GM21825 (cell line): ENCODE measurements at regions not wholly inside any gene's neighbourhood (a gene's known extent, or its start where the extent isn't known, plus 50 kb on each side); places are given as distances from the start of the nearest gene placed in this dataset.

Source experiments
- ATAC-seq: cut with Tn5 transposase; IDR thresholded peaks from one replicate; pipeline ENCODE4 v1.9.1; 2021; ENCODE audit warnings: mild to moderate bottlenecking, moderate library complexity; ENCODE audit not compliant: unreplicated experiment

DNA sequence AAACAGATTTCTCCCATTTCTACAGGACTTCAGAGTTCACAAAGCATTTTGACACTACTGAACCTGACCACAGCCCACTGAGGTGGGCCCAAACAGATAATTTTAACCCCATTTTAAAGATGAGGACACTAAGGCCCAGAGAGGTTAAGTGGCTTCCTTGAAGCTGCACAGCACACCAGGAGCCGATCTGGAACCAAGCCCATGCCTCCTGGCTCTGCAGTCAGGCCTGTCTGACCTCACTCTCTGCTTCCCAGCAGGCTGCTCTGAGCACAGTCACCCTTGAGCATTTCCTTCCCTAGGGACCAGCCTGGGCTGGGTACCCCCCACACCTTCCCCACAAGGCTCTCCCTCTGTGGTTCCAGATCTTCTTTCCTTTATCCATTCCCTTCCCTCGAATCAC is 252.2 kb downstream of the ENGASE start:
- no peak for ATAC-seq

DNA sequence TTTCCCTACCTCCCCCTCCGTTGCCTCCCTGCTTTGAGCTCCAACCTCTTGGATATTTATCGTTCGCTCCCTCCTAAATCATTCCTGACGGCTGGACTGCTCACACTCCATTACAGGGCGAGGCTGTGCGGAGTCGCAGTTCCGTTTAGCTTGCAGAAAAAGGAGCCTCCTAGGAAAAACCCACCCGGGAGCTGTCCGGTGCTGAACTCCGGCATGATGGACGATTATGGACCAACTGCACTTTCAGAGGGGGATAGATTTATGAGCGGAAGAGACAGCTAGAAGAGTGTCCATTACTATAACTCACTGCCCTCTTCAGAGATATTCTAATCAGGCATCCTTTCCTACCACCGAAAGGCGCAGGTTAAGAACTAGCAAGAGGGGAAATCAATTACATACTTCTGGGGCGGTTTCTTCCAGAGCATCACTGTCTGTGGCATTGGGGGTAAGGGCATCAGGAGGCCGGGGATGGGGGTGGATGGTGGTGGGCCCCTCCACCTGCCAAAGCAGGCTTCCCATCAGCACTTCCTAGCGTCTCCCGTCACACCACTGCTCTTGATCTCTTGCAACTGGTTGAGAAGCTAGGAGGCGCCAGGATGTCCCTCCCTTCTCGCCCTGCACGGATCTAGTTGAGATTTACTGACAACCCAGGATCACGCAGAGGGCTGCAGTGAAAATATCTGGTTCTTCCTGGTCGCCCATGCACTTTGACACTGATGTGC is 251.2 kb downstream of the ENGASE start:
- no peak for ATAC-seq

DNA sequence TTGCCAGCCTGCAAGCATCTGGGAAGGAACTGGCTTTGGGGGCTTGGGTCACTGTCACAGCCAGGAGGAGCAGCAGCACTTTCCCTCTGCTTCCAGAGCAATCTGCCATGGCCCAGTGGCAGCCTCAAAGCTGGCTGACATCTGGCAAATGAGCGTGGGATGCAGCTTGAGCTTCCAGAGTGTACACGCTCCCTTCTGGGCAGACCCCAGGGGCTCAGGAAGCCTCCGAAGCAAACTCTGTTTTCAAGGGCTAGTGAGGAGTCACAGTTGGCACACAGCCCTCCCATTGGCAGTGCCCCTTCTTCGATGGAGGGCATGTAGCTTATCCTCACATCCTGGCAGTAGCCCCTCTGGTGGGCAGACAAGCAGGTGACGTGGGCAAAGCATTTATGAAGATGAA is 249.6 kb downstream of the ENGASE start:
- ATAC-seq, result no peak

DNA sequence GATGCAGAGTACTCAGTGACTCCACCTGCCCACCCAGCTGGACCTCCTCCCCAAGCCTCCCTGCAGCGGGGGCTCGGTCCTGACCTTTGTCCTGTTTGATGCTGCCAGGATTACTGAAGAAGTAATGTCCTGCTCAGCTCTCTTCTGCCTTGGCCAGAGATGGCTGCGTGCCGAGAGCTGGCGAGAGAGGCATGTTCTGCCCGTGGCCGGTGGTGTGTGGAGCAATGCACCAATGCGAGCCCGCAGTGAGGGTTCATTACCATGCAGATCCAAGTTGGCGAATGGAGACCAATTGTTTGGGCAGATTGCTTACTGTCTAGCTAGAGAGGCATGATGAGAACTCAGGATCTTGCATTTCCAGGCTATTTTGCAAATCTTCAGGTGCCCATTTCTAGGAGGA is 248.9 kb downstream of the ENGASE start:
- no peak for ATAC-seq

DNA sequence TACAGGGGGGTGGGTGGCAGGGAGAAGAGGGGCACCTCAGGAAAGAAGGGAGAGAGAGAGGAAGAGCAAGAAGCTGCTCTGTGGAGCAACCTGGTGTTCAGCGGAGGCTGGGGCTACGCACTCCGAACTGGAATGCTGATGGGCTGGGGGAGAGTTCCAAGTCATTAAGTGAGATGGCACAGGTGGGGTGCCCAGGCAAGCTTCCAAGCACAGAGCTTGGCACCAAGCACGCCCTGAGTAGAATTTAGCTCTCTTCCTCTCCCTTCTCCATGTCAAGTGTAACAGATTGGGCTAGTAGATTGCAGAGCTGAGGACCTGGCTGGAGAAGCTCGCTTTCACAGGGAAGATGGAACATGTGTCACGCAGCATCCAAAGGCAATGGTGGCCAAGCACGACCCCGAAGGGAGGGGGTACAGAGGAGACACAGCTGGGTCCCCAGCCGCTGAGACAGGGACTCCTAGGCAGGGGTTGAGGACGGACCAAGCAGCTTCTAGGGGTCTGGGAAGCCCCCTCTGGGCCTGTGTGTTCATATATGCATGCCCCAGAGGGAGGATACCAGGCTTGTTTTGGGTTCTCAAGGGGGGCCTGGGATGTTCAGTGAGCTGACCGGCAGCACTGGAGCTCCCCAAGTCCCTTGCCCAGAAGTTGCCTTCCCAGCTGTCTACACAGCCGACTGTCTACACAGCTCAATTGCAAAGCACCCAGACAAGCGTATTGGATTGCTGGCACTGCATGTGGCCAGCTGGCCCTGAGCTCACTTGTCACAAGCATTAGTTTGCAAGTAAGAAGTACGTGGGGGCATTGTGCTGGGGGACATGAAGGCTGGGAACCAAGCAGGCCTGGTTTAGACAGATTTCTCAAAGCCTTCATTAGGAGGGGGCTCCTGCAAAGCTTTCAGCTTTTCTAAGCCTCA is 247.8 kb downstream of the ENGASE start:
- ATAC-seq, result no peak

DNA sequence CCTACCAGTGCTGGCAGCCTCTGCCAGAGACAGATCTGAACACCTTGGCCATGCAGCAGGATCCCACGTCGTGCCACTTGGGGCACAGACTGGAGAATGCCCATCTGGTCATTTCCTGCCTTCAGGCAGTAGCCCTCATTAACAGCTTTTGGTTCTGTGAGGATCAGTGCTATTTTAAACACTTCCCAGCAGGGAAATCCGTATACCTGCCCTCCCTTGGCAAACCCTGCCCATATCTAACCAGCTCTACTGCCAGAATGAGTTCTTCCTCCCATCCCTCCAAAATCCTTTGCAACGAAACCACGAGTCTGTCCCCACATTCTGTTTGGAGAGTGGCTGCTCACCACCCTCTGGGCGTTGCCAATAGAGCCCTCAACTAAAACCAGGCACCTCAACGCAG is 245.7 kb downstream of the ENGASE start:
- ATAC-seq, result no peak

DNA sequence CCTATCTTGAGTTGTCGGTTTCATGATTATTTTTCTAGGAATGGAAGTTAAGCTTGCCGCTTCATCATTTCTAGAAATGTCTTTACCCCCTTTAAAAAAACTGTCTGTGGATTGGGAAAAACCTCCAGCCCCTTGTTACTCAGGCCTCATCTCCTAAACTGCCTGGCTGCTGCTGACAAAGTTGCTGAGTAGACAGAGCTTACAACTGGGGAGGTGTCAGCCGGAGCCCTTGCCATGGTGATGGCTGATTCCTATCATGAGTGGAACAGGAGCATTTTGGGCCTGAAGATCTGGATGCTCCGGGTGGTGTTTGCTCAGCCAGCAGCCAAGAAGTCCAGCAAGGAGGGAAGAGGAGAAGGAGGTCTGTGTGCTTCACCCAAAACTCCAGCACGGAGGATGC is 243.3 kb downstream of the ENGASE start:
- no peak for ATAC-seq

DNA sequence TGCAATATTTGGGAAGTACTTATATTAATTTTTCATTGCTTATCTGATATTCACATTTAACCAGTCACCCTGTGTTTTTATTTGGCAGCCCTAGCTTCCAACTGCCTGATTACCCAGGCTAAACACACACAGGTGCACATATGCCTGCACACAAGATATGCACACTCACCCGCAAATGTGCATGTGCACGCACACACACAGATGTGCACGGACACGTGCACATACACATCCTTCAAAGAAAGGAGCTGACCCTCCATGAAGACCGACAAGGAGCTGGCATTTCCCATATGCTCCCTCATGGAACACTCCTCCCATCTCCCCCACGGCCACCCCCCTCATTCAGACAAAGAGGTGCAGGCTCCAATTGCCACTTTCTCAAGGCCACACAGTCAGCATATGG is 242.2 kb downstream of the ENGASE start:
- no peak for ATAC-seq

DNA sequence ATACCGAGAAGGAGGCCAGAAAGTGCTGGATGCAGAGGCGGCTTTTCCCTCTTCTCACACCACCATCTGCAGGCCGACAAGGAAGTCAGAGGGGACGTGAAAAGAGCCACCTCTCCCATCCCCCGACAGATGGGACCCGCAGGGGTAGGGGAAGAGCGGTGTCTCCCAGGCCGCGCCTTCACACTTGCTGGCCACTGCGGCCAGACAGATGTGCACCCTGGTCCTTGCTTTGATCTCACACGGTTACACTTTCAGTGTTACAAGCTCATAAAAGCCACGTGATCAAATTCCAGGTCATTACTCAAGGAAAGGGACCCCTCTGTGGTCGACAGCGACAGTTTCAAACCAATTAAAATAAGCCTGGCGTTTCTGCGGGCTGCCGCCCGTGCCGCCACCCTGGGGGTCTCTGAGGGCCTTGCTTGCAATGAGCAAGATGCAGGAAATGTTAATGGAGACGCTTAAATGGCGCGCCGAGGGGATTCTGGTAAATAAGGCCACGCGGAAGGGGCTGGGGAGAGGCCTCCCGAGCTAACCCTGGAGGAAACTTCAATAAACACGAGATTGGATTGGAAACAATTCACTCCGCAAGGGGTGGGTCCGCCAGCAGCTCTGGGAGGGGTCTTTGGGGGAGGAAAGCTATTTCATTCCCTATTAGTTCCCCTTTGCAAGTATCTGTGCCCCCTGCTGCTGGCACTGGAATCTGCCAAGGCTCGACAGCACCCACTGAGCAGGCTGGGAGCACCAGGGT is 240.9 kb downstream of the ENGASE start:
- no peak for ATAC-seq

DNA sequence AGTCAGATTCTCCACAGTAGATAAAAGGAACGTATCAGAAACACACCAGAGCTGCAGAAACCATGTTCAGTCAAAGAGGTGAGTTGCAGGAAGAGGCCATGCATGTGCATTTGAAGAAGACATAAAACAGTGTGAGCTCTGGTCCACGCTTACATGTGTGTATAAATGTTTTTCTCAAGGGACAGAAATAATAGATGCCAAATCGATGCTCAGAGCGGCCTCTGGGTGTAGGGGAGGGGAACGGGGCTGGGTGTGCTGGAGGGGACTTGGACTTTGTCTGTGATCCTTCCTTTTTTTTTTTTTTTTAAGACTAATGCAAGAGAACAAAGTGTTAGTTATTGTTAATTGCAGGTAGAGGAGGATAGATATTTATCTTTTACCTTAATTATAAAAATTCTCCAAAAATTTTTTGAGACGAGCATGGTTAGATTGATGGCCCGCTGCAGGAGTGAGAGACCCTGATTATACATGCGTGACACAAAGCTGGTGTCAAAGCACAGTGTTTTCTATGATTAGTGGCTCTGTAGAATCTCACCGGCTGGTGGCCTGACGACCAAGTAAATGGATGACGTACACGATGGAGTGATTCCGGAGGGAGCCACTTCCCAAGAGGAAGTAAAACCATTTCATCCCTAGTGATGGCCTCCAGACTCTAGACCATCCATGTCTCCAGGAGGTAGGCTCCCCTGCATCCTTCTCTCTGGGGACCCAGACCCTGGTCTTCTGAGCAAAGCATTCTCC is 240.2 kb downstream of the ENGASE start:
- no peak for ATAC-seq

DNA sequence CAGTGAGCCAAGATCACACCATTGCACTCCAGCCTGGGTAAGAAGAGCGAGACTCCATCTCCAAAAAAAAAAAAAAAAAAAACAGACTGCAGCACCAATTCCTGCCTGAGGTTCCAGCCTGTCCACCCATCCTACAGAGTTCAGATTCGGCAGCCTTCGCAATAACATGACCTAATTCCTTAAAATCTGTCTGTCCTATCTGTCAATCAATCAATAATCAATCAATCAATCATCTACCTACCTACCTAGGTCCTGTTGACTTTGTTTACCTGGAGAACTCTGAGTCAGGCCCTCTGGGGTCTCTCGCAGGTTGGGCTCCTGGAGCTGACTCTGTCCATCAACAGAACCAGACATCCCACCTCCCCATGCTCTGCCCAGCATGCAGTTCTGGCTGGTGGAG is 236.7 kb downstream of the ENGASE start:
- no peak for ATAC-seq

DNA sequence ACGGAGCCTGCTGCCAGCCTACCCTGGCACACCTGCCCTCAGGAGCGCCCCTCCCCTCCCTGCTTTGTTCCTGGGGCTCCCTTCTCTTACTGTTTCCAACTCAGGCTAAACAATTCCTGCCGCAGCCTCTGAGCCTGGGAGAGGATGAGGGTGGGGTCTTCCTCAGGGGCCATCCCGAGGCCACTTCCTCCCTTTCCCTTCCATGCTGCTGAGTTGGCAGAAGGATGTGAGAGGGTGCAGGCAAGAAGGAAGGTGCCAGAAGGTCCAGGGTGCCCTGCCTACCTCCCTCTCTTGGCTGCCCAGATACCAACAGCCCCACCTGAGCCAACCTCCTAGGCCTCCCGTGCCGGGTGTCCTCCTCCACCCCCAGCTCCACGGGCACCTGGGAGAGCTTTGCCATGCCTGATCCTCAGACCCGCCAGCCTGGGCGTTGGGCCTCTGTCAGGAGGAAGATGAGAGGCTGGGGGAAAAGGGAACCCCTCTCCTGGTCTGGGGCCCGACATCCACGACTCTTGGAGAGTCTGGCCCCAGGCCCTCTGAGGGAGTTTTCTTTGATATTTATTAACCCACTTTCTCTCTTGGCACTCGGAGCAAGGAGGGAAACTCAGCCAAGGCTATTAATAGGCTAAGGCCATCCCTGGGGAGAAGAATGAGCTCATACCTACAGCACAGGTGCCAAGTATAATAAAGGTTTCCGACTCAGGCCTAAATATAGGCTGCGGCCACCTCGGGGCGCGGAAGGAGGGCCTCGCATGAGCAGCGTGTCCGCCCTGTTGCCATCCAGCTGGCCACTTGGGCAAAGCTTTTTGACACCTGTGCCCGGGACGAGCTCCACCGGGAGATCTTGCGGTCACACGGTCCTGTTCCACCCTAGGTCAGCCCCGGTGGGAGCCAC is 232.0 kb downstream of the ENGASE start:
- ATAC-seq, result no peak

DNA sequence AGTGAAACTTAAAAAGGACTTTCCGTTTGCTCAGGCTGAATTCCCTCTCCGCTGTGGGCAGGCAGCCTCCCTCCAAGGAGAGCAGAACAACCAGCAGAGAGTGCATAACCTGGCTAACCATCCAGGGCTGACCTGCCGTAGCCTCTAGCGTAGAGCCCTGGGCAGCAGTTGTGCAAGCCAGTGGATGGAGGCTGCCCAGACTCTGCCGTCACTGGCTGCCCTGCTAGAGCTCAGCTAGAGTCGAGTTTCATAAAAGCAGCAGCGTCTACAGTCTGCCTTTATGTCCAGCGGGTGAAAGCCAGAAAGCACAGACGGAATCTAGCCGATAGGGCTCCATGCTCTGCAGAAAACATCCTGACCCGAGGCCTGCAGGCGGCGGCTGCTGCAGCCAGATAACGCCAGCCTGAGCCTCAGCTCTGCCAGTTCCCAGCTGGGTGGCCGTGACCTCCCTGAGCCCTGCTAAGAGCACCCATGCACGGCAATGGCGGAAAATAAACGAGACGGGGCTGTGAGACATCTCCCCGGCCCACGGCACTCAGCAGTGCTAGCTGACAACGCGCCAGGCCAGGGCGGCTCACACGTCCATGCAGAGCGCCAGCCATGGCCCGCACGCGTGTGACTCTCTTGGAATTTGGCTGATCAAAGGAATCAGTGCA is 231.3 kb downstream of the ENGASE start:
- no peak for ATAC-seq

DNA sequence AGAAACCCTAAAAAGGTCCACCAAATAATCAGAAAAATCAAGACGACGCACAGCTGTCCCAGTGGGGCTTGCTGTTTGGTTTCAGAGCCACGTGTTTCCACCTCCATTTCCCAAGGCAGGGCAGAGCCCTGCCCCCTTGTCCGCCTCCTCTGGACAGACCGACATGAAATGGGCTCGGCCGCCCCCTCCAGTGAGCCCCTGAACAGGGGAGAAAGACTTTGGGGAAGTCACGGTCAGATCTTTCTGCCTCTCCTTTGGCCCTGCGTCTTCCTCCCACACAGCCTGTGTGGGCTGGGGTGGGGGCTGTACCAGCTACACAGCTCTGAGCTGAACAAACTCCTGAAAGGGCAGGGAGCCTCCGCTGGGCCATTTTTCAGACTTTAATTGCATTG is 230.7 kb downstream of the ENGASE start:
- no peak for ATAC-seq

DNA sequence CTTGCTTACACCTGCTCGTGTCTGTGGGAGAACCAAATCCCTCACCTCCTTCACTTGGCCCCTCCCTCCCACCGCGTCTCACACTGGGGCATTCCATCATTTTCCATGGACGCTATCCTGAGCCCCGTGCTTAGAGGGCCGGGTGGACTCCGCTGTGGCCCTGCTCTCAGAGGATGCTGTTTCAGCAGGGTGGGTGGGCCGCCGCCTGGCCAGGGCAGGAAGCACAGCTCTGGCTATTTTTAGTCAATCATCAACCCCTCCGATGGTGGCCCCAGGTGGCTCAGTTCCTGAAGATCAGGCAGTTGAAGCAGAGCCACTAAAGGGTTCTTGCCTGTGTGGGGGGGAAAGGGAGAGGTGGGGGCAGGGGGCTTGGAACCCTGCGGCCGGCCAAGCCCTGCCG is 230.3 kb downstream of the ENGASE start:
- ATAC-seq, result no peak

DNA sequence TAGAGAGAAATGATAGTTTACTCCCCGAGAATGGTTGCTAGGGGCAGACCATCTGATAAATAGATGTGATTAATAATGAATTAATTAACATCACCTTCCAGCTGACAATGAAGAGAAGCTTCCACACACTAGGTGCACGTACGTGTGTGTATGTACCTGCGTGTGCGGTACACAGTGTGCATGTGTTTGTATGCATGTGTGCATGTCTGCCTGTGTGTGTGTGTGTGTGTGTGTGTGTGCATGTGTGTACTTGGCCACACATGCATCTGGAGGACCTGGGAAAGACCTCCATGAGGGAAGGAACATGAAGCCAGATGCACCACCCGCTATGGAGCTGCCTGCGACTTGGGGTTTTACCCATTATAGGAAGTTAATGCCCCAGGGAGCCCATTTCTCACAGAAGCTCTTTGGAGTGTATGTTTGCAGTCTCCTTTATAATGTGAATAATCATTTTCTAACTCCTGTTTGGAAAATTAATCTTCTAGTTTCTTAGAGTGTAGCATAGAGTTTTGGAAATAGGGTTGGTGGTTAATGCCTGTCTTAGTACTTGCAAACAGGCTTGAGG is 229.1 kb downstream of the ENGASE start:
- no peak for ATAC-seq

DNA sequence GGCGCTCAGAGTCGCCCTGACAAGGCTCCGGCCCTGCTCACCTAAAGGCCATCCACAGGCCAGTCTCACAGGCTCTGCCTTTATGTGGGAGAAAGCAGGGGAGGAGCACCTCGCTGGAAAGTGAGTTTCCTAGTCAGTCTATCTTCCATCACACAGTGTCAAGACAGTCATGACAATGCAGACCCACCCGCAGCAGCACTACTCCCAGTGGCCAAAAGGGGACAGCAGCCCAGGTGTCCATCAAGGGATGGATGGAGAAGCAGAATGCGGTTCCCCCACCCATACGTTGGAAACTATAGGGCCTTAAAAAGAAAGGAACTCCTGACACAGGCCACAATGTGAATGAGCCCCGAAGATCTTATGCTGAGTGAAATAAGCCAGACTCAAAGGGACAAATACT is 226.8 kb downstream of the ENGASE start:
- ATAC-seq, result no peak

DNA sequence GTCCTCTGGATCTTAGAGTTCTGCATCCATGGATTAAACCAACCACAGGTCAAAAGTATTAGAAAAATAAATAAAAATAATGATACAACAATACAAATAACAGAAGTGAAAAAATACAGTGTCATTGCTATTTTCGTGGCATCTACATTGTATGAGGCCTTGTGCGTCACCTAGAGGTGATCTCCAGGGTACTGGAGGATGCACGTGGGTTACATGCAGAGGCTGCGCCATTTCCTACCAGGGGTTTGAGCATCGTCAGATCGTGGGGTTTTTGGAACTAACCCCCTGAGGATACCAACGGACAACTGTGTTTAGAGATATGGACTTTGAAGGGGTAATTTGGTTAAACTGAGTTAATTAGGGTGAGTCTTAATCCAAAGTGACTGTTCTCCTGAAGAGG is 224.7 kb downstream of the ENGASE start:
- no peak for ATAC-seq

DNA sequence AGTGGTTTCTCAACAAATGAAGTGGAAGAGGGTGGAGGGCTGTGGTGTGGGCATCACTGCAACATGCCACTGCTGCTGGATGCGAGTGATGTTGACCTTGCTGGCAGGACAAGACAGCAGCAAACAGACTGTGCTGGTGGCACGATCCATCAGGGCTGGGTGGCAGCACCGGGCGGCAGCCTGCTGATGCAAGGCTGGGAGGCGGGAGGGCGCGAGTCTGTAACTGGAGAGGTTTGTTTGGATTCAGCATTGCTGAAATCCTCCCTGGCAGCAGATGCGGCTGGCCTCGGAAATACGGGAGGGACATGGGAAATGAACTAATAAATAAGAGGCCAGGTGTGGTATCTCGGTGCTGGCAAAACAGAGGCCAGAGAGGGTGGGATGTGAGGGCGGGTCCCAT is 224.2 kb downstream of the ENGASE start:
- no peak for ATAC-seq
